ENCODE measurements at regions not wholly inside any gene's neighbourhood (a gene's known extent, or its start where the extent isn't known, plus 50 kb on each side); places are given as distances from the start of the nearest gene placed in this dataset.

GRCh38 chr10:23912884-23913404 lies 296.0 kb upstream of the KIAA1217 start:
- no peaks in the 10 kb centered on the region for H3K4me1 ChIP-seq (ENCODE audit: control insufficient read depth, insufficient read depth, low read length)
- H2AFZ ChIP-seq (ENCODE audit: control insufficient read depth, low read depth, low read length) = no peak overlapping the region
- ChIA-PET RAD21 (ENCODE audit: unreplicated experiment) (no interaction called here), SMC1A (ENCODE audit: uncharacterized antibody, unreplicated experiment) (no interaction called here), POLR2A (no interaction called here), CTCF (no interaction called here)
- TF ChIP-seq SIN3A (IDR thresholded peaks at IDR 0.05; ENCODE audit: low read depth, low read length) (no peak), BHLHE40 (IDR thresholded peaks at IDR 0.05; ENCODE audit: borderline replicate concordance in 1 of 2, low read depth in 2 of 2, low read length in 1 of 2) (no peak), SUZ12 (IDR thresholded peaks at IDR 0.05; ENCODE audit: unreplicated experiment) (no peak), MEF2B (IDR thresholded peaks at IDR 0.05; ENCODE audit: partially characterized antibody, poor library complexity, severe bottlenecking) (peak; percentile 21), NR2F1 (conservative IDR thresholded peaks at IDR 0.05) (peak; percentile 86), USF2 (IDR thresholded peaks at IDR 0.05; ENCODE audit: borderline replicate concordance, low read depth, low read length) (no peak), BMI1 (IDR thresholded peaks at IDR 0.05; ENCODE audit: borderline replicate concordance) (no peak)
- intact Hi-C loops (cut with micrococcal nuclease; ENCODE audit: unreplicated experiment) (no loop called here), in situ Hi-C loops (cut with MboI) (no loop called here)
- FAIRE-seq (no peak), DNase-seq (ENCODE audit: low read depth, low spot score) (no peak), ATAC-seq (no peak; the same call in 2 of the 3 replicates)
- H3K4me2 ChIP-seq (ENCODE audit: control insufficient read depth, insufficient read depth) = no peak overlapping the region
- H3K79me2 ChIP-seq (ENCODE audit: control insufficient read depth, insufficient read depth, low read length) = no peaks in the 10 kb centered on the region
- H3K4me3 ChIP-seq = no peak overlapping the region
- no TSS peak for BruUV-seq (replicated peaks)
- no peak overlapping the region for H3K27ac ChIP-seq (ENCODE audit: control insufficient read depth, insufficient read depth)
- H3K9me3 ChIP-seq (replicated peaks; ENCODE audit: control insufficient read depth, insufficient read depth, low read length) = no peaks in the 10 kb centered on the region
- no peak overlapping the region for H3K9ac ChIP-seq (ENCODE audit: control insufficient read depth, insufficient read depth, low read length)
- no peaks in the 10 kb centered on the region for H3K27me3 ChIP-seq (replicated peaks in 1 of 2; ENCODE audit: control insufficient read depth in 2 of 2, insufficient read depth in 2 of 2, low read length in 1 of 2)
- H3K36me3 ChIP-seq (ENCODE audit: control insufficient read depth in 2 of 2, insufficient read depth in 2 of 2, low read length in 1 of 2) = no peaks in the 10 kb centered on the region
- 45% methylated on average over 6 of the region's 6 CpGs for WGBS (ENCODE audit: insufficient coverage, insufficient replicate concordance, low lambda C conversion rate, missing lambda C conversion rate)
- H4K20me1 ChIP-seq (ENCODE audit: control insufficient read depth, insufficient read depth) = no peaks in the 10 kb centered on the region

- ChIA-PET POLR2A (no interaction called here), CTCF (no interaction called here), RAD21 (ENCODE audit: unreplicated experiment) (no interaction called here), SMC1A (ENCODE audit: uncharacterized antibody, unreplicated experiment) (no interaction called here)
- Histone ChIP-seq H3K9ac (ENCODE audit: control insufficient read depth, insufficient read depth, low read length) (no peak overlapping the region), H3K9me3 (replicated peaks; ENCODE audit: control insufficient read depth, insufficient read depth, low read length) (no peaks in the 10 kb centered on the region), H3K4me1 (ENCODE audit: control insufficient read depth, insufficient read depth, low read length) (no peaks in the 10 kb centered on the region), H3K36me3 (ENCODE audit: control insufficient read depth in 2 of 2, insufficient read depth in 2 of 2, low read length in 1 of 2) (no peaks in the 10 kb centered on the region), H3K27me3 (replicated peaks in 1 of 2; ENCODE audit: control insufficient read depth in 2 of 2, insufficient read depth in 2 of 2, low read length in 1 of 2) (no peaks in the 10 kb centered on the region), H3K4me3 (no peak overlapping the region), H3K79me2 (ENCODE audit: control insufficient read depth, insufficient read depth, low read length) (no peaks in the 10 kb centered on the region), H3K4me2 (ENCODE audit: control insufficient read depth, insufficient read depth) (no peak overlapping the region), H4K20me1 (ENCODE audit: control insufficient read depth, insufficient read depth) (no peaks in the 10 kb centered on the region), H3K27ac (ENCODE audit: control insufficient read depth, insufficient read depth) (no peak overlapping the region), H2AFZ (ENCODE audit: control insufficient read depth, low read depth, low read length) (no peak overlapping the region)
- DNase-seq (ENCODE audit: low read depth, low spot score) = no peak
- no peak for ATAC-seq
- FAIRE-seq = no peak
- intact Hi-C loops (cut with micrococcal nuclease; ENCODE audit: unreplicated experiment) (no loop called here), in situ Hi-C loops (cut with MboI) (no loop called here)
- BruUV-seq (replicated peaks) = no TSS peak
- WGBS (ENCODE audit: insufficient coverage, insufficient replicate concordance, low lambda C conversion rate, missing lambda C conversion rate) = 5% methylated on average over 3 of the region's 3 CpGs
- TF ChIP-seq KAT2A (conservative IDR thresholded peaks at IDR 0.05; ENCODE audit: control insufficient read depth, low read depth, low read length) (no peak), ZNF622 (IDR thresholded peaks at IDR 0.05) (no peak), USF1 (IDR thresholded peaks at IDR 0.05; ENCODE audit: borderline replicate concordance, extremely low read length, insufficient read depth, low read depth, low read length) (no peak), ZBTB4 (CRISPR knock-in tag; IDR thresholded peaks at IDR 0.05) (no peak)
Measured at GRCh38 chr10:23914641-23915040, 294.3 kb upstream of the KIAA1217 start.

Data from GM12878 (cell line).